Endothelial cell of umbilical vein (primary cell): ENCODE measurements at regions not wholly inside any gene's neighbourhood (a gene's known extent, or its start where the extent isn't known, plus 50 kb on each side); places are given as distances from the start of the nearest gene placed in this dataset.

Experiments
- BruUV-seq: library from RNA; stranded (reverse); fragments of 400-500 nt; replicated peaks from 2 replicates; lab custom pipeline; 2021; lab: Mats Ljungman, UMichigan
- CTCF ChIA-PET: fragments of 300-600, 350-600 bp; sonication (Branson Sonifier 250); formaldehyde crosslinking; loops from one replicate; lab custom pipeline; 2021; ENCODE audit warnings: antibody characterized with exemption, inconsistent platforms; lab: Charles Lee
- POLR2A ChIA-PET: fragments of 300-600, 350-600 bp; sonication (Branson Sonifier 250); formaldehyde crosslinking; loops from one replicate; lab custom pipeline; 2021; ENCODE audit warnings: antibody characterized with exemption, inconsistent platforms; lab: Charles Lee
- DNase-seq: peaks from one replicate; pipeline ENCODE4 v3.0.0-alpha.2; 2011; ENCODE audit warnings: low read depth, low spot score
- FAIRE-seq: peaks from 2 replicates; lab custom pipeline; 2011; peaks lifted over from hg19 to GRCh38; lab: Jason Lieb, UNC
- H2AFZ ChIP-seq: 2 replicates; pipeline ENCODE4 v1.6.0; 2012; ENCODE audit warnings: low read depth, low read length, control low read depth, inconsistent platforms
- H3K27ac ChIP-seq: 2 replicates; pipeline ENCODE4 v1.5.1; 2011; ENCODE audit warnings: low read depth, mild to moderate bottlenecking, control low read depth, low read length, moderate library complexity; ENCODE audit not compliant: insufficient read depth
- H3K27me3 ChIP-seq, 2 experiments: 2 replicates each; pipeline versions ENCODE4 v1.6.0 to v1.6.1; 2011; ENCODE audit warnings: low read length in 2 of 2, mixed read lengths in 1 of 2; ENCODE audit not compliant: control insufficient read depth in 2 of 2, insufficient read depth in 2 of 2
- H3K36me3 ChIP-seq, 2 experiments: 2 replicates in 1 of 2; 3 replicates in 1 of 2; pipeline ENCODE4 v1.5.1; 2011; ENCODE audit warnings: low read length in 2 of 2, mild to moderate bottlenecking in 1 of 2, moderate library complexity in 1 of 2; ENCODE audit not compliant: control insufficient read depth in 2 of 2, insufficient read depth in 2 of 2; ENCODE audit errors: extremely low read depth in 1 of 2
- H3K4me1 ChIP-seq: 3 replicates; pipeline ENCODE4 v1.5.1; 2011; ENCODE audit warnings: mild to moderate bottlenecking, low read length; ENCODE audit not compliant: control insufficient read depth, insufficient read depth; ENCODE audit errors: extremely low read depth
- H3K4me2 ChIP-seq: 2 replicates; pipeline ENCODE4 v1.6.1; 2011; ENCODE audit warnings: low read length, control low read depth, mixed read lengths; ENCODE audit not compliant: insufficient read depth
- H3K4me3 ChIP-seq, 3 experiments: fragments of 200-600 bp in 1 of 3; sonication (generic), shearing (Covaris generic) in 1 of 3; replicated peaks in 1 of 3; 2 replicates each; pipeline ENCODE4 v1.5.1; 2011 to 2016; ENCODE audit warnings: control low read depth in 3 of 3, low read length in 3 of 3, mild to moderate bottlenecking in 2 of 3, inconsistent platforms in 1 of 3, low read depth in 1 of 3, moderate library complexity in 1 of 3; ENCODE audit not compliant: insufficient read depth in 1 of 3
- H3K79me2 ChIP-seq: 2 replicates; pipeline ENCODE4 v1.6.0; 2012; ENCODE audit warnings: low read length, inconsistent platforms; ENCODE audit not compliant: control insufficient read depth, insufficient read depth
- H3K9ac ChIP-seq: replicated peaks from 2 replicates; pipeline ENCODE3; 2011; ENCODE audit warnings: low read length, control low read depth; ENCODE audit not compliant: insufficient read depth; ENCODE audit errors: extremely low read depth
- H3K9me1 ChIP-seq: replicated peaks from 3 replicates; pipeline ENCODE4 v1.6.0; 2011; ENCODE audit warnings: mild to moderate bottlenecking, low read length; ENCODE audit not compliant: control insufficient read depth, insufficient read depth; ENCODE audit errors: extremely low read depth
- H3K9me3 ChIP-seq: replicated peaks from 2 replicates; pipeline ENCODE4 v1.5.1; 2012; ENCODE audit warnings: low read length, inconsistent platforms; ENCODE audit not compliant: control insufficient read depth, insufficient read depth
- H4K20me1 ChIP-seq: replicated peaks from 2 replicates; pipeline ENCODE3; 2011; ENCODE audit warnings: mild to moderate bottlenecking, low read length; ENCODE audit not compliant: control insufficient read depth, insufficient read depth; ENCODE audit errors: extremely low read depth
- EZH2 ChIP-seq: IDR thresholded peaks from 2 replicates; pipeline ENCODE4 v1.6.1; 2012; ENCODE audit warnings: borderline replicate concordance, low read depth, mild to moderate bottlenecking, moderate library complexity, low read length, inconsistent platforms; ENCODE audit not compliant: severe bottlenecking
- FOS ChIP-seq: IDR thresholded peaks from 2 replicates; pipeline ENCODE4 v1.6.1; 2011; ENCODE audit warnings: mild to moderate bottlenecking, low read length, moderate library complexity, borderline replicate concordance; ENCODE audit not compliant: insufficient read depth
- GATA2 ChIP-seq: IDR thresholded peaks from 2 replicates; pipeline ENCODE4 v1.7.0; 2011; ENCODE audit warnings: low read depth, mild to moderate bottlenecking, moderate library complexity, mixed read lengths, low read length; ENCODE audit not compliant: insufficient read length, insufficient read depth
- JUN ChIP-seq: IDR thresholded peaks from 2 replicates; pipeline ENCODE4 v1.6.1; 2011; ENCODE audit warnings: borderline replicate concordance, low read depth; ENCODE audit not compliant: insufficient read length, insufficient read depth
- MYC ChIP-seq: IDR thresholded peaks from one replicate; pipeline ENCODE4 v1.6.1; 2011; ENCODE audit warnings: mild to moderate bottlenecking, low read depth, low read length
- POLR2A ChIP-seq: IDR thresholded peaks from 2 replicates; pipeline ENCODE4 v1.6.1; 2012; ENCODE audit warnings: low read depth, mild to moderate bottlenecking, control low read depth, low read length
- POLR2AphosphoS5 ChIP-seq: IDR thresholded peaks from 2 replicates; pipeline ENCODE4 v1.6.1; 2012; ENCODE audit warnings: low read depth, mild to moderate bottlenecking, control low read depth, low read length, moderate library complexity; ENCODE audit not compliant: insufficient read depth
- dilution Hi-C: fragments of 300-500 bp; cut with MboI; formaldehyde crosslinking; loops from one replicate; pipeline ENCODE4 v1.15.0; 2019; ENCODE audit warnings: low sequenced_read_pairs; ENCODE audit not compliant: extremely low pct_ligation_motif_present
- intact Hi-C: fragments of 100-400 bp; cut with micrococcal nuclease; formaldehyde crosslinking; loops from one replicate; pipeline ENCODE4 v1.10.0; 2022
- TF ChIP-seq, protein P1 (sequence below): IDR thresholded peaks from 2 replicates; pipeline ENCODE4 v1.6.1; 2011; ENCODE audit not compliant: insufficient read depth, insufficient read length
- TF ChIP-seq, protein P2 (sequence below), 2 donors: IDR thresholded peaks; 1 replicate in 1 of 2; 2 replicates in 1 of 2; pipeline ENCODE4 v1.5.1; 2011; ENCODE audit warnings: low read length in 2 of 2, mild to moderate bottlenecking in 2 of 2, moderate library complexity in 2 of 2, control low read depth in 1 of 2, inconsistent platforms in 1 of 2, low read depth in 1 of 2; ENCODE audit not compliant: insufficient read depth in 1 of 2; ENCODE audit errors: extremely low read depth in 1 of 2

DNA sequence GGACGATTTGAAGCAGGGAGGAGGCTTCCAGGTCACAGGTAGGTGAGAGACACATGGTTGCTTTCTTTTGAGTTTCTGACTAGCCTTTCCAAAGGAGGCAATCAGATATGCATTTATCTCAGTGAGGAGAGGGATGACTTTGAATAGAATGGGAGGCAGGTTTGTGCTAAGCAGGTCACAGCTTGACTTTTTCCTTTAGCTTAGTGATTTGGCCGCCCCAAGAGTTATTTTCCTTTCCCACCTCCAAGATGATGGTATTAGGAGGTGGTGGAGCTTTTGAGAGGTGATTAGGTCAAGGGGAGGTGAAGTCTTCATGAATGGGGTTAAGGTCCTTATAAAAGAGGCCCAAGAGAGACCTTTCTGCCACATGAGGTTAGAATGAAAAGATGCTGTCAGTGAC is 443.7 kb downstream of the TYW1 start:
- FAIRE-seq (no peak), DNase-seq (no peak)
- no peaks in the 10 kb centered on the region for H3K79me2 ChIP-seq
- no peaks in the 10 kb centered on the region for H3K4me1 ChIP-seq
- POLR2A ChIA-PET = no interaction called here
- H3K27me3 ChIP-seq = no peaks in the 10 kb centered on the region
- H3K9me3 ChIP-seq = no peaks in the 10 kb centered on the region
- no peak overlapping the region for H3K9ac ChIP-seq
- H3K36me3 ChIP-seq = no peaks in the 10 kb centered on the region
- TF ChIP-seq POLR2A = no peak
- TF ChIP-seq EZH2 = no peak
- TF ChIP-seq JUN = no peak
- no peak for TF ChIP-seq GATA2
- TF ChIP-seq FOS = no peak
- TF ChIP-seq, protein P1, sequence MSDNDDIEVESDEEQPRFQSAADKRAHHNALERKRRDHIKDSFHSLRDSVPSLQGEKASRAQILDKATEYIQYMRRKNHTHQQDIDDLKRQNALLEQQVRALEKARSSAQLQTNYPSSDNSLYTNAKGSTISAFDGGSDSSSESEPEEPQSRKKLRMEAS = no peak
- TF ChIP-seq POLR2AphosphoS5 = no peak
- intact Hi-C loops (no loop called here), dilution Hi-C loops (no loop called here)
- CTCF ChIA-PET = no interaction called here
- BruUV-seq = no TSS peak
- no peaks in the 10 kb centered on the region for H3K9me1 ChIP-seq
- H3K4me3 ChIP-seq = no peak overlapping the region
- no peak overlapping the region for H2AFZ ChIP-seq
- no peaks in the 10 kb centered on the region for H4K20me1 ChIP-seq
- H3K4me2 ChIP-seq = no peak overlapping the region
- no peak overlapping the region for H3K27ac ChIP-seq

GRCh38 chr7:67445728-67446127 is 449.1 kb downstream of the TYW1 start:
- Histone ChIP-seq H3K4me2 (no peak overlapping the region), H3K9ac (no peak overlapping the region), H4K20me1 (no peaks in the 10 kb centered on the region), H3K27ac (no peak overlapping the region), H3K4me1 (no peaks in the 10 kb centered on the region), H3K79me2 (no peaks in the 10 kb centered on the region), H3K4me3 (no peak overlapping the region), H3K36me3 (no peaks in the 10 kb centered on the region), H3K9me1 (no peaks in the 10 kb centered on the region), H3K27me3 (no peaks in the 10 kb centered on the region), H2AFZ (no peak overlapping the region), H3K9me3 (no peaks in the 10 kb centered on the region)
- FAIRE-seq (no peak), DNase-seq (no peak)
- no peak for TF ChIP-seq MYC
- TF ChIP-seq POLR2A = no peak
- TF ChIP-seq, protein P1 = no peak
- TF ChIP-seq POLR2AphosphoS5 = no peak
- no peak for TF ChIP-seq JUN
- TF ChIP-seq, protein P2, sequence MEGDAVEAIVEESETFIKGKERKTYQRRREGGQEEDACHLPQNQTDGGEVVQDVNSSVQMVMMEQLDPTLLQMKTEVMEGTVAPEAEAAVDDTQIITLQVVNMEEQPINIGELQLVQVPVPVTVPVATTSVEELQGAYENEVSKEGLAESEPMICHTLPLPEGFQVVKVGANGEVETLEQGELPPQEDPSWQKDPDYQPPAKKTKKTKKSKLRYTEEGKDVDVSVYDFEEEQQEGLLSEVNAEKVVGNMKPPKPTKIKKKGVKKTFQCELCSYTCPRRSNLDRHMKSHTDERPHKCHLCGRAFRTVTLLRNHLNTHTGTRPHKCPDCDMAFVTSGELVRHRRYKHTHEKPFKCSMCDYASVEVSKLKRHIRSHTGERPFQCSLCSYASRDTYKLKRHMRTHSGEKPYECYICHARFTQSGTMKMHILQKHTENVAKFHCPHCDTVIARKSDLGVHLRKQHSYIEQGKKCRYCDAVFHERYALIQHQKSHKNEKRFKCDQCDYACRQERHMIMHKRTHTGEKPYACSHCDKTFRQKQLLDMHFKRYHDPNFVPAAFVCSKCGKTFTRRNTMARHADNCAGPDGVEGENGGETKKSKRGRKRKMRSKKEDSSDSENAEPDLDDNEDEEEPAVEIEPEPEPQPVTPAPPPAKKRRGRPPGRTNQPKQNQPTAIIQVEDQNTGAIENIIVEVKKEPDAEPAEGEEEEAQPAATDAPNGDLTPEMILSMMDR (IDR thresholded peaks at IDR 0.05; ENCODE audit: extremely low read depth in 1 of 2, insufficient read depth in 1 of 2, low read depth in 1 of 2, low read length in 2 of 2) = no peak
- no peak for TF ChIP-seq EZH2
- no peak for TF ChIP-seq GATA2
- TF ChIP-seq FOS = no peak
- BruUV-seq = no TSS peak
- dilution Hi-C loops (no loop called here), intact Hi-C loops (no loop called here)
- ChIA-PET POLR2A (no interaction called here), CTCF (no interaction called here)
